SIG-M5 treated with dmso at 0.1 percent for 504 hours (cell line): ENCODE measurements at regions not wholly inside any gene's neighbourhood (a gene's known extent, or its start where the extent isn't known, plus 50 kb on each side); places are given as distances from the start of the nearest gene placed in this dataset.

ENCODE experiments used
- DNase-seq: peaks from one replicate; lab custom pipeline; 2025; ENCODE audit not compliant: unreplicated experiment; lab: John Stamatoyannopoulos, UW

DNA sequence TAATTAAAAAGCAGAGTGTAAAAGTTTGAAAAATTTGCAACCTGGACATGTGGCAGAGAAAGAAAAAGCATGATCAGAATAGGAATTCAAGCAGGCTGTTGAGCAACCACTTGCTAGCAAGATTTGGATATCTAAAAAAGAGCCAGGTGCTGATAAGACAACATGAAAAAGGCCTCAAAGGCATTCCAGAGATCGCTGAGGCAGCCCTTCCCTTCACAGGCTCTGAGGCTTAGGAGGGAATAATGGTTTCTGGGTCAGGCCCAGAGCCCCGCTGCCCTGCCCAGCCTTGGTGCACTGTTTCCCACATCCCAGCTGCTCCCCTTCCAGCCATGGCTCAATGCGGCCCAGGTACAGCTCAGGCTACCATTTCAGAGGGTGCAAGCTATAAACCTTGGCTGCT is 64.1 kb upstream of the EEPD1 start:
- no peak for DNase-seq

DNA sequence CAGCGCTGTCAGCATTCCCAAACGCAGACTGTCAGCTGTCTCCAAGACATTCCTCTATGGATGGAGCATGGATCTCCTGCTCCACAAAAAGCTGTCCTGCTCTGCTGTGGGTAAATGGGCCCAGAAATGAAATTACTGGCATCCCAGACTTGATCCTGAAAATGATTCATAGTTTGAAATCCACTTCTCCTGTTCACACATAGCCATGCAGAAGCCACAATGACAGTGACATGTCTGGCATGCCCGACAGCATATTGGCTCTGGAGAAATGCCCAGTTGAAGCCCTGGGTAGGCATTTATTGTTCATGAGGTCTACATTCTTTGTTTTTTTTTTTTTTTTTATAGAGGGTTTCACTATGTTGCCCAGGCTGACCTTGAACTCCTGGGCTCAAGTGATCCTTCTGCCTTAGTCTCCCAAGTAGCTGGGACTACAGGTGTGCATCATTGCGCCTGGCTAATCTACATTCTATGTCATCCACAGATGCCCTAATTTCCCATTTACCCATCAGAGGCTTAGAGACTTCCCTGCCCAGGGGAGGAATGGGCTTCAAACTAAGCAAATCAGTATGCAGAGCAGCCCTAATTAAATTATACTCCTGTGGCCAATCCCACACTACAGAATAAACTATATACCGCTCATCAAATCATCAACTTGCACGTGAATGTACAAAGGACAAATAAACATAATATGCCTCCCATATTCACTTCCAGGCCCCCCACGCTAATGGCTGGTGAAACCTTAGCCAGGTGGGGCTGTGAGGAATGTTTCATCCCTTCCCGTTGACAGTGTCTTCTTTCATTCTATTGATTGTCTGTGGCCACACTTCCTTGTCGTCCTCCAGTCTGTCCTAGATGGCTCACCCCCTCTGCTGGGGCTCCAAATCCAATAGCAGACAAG is 61.8 kb upstream of the EEPD1 start:
- no peak for DNase-seq

DNA sequence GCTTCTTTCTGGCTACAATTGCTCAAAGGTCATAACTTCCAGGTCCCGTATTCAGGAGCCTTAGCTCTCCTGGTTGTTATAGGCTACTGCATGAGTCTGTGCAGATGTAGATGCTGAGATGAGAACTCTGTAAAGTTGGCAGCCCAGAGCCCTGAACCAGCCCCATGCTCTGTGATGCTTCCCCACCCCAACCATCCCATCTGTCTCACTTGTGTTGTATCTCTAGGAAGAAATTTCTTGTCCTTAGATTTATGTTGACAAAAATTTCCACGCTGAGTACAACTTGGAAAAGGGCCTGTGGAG is 61.2 kb upstream of the EEPD1 start:
- no peak for DNase-seq

DNA sequence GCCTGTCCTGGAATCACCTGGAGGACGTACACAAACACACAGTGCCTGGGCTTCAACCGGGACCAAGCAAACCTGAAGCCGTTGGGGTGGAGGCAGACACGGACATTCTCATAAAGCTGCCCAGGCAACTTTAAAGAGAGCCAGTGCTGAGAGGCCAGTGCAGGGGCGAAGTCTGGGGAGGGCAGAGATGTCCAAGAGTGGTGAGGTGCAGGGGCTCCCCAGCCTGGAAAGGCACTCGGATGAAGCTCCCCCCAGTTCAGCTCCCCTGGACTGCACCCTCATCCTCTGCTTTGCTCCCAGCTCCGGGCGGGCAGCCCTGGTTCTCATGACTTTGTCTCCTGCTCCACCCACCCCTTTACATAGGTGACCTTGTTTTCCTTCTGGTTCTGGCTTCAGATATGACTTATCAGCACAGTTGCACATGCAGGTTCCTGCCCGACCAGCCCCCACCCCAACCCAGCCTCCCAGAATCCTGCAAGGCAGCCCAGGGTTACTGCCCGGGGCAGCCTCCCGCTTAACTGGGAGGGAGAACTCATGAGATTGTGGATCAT is 60.8 kb upstream of the EEPD1 start:
- DNase-seq: no peak

DNA sequence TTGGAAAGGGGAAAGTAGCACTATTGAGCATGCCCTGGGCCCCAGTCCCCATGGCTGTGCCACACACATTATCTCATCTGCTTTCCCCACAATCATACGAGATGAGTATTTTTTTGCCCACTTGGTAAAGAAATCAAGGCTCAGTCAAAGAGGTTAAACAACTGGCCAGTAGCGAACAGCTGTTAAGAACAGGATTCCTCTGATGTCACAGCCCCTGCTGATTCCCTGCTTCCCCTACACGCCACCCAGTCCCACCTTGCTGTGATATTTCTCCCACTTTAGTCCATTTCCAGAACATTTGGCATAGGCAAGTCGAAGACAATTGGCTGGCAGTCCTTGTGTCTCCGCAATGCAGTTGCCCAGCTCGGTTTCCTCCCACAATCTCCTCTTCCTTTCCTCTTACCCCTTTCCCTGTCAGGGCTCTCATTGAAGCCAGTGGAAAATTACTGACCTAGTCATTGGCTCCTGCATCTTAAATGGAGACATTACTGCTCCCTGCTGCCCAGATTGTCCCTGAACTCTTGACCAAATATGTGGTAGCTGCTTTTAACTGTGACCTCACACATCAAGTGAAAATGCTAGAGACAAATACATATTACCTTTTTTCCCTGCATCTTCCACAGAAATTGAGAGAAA is 56.5 kb upstream of the EEPD1 start:
- DNase-seq: no peak

DNA sequence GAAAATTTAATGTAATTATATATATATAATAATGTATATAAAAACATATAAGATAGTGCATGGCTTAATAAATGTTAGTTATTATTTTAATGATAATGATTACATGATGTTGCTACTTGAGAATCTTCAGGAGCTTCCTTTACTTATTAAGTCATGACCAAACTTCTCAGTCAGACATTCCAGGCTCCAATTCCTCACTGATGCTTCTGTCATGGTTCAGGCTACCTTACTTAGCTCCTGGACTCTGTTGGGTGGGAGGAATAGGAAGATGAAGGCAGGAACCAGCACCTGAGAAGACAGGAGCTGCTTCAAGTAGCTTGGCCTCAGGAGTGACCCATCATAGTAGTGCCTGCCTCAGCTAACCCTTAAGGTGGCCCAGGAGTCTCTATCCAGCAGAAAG is 55.0 kb upstream of the EEPD1 start:
- DNase-seq: no peak

DNA sequence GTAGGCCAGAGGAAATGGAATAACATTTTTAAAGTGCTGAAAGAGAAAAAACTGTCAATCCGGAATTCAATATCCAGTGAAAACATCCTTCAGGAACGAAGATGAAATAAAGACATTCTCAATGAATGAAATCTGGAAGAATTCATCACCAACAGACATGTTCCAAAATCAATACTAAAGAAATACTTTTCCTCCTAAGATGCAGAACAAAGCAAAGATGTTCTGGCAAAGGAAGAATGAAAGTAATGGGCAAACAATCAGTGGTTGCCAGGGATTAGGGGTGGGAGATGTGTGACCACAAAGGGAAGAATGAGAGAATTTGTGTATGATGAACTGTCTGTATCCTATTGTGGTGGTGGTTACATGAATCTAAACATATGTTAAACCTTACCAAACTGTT is 52.8 kb upstream of the EEPD1 start:
- no peak for DNase-seq

DNA sequence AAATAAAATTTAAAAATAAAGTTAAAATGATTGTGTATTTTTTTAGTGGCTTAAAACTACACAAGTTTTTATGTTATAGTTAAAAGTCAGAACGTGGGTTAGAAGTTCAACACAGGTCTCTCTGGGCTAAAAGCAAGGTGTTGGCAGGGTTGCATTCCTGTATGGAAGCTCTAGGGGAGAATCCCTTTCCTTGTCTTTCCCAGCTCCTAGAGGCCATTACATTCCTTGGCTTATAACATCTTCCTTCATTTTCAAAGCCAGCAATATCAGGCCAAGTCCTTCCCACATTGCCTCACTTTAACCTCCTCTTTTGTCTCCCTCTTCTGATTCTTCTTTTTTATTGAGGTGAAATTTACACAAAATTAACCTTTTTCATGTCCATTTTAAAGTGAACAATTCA is 52.4 kb upstream of the EEPD1 start:
- no peak for DNase-seq
